GM12878 (cell line): ENCODE measurements at regions not wholly inside any gene's neighbourhood (a gene's known extent, or its start where the extent isn't known, plus 50 kb on each side); places are given as distances from the start of the nearest gene placed in this dataset.

Experiments used
- ATAC-seq: fragments of 200-7000 bp; cut with Tn5 transposase; 3 replicates; pipeline ENCODE4 v1.9.1; 2020; ENCODE audit warnings: mild to moderate bottlenecking, moderate library complexity
- BruUV-seq: library from RNA; stranded (reverse); fragments of 400-500 nt; replicated peaks from 2 replicates; lab custom pipeline; 2021; lab: Mats Ljungman, UMichigan
- CTCF ChIA-PET: fragments of 300-600 bp; sonication (Branson Sonifier 250); formaldehyde crosslinking; extraction: SDS; loops from one replicate; lab custom pipeline; 2021; ENCODE audit warnings: inconsistent platforms; lab: Yijun Ruan, JAX
- POLR2A ChIA-PET: fragments of 350-600 bp; formaldehyde crosslinking; extraction: SDS; loops from one replicate; lab custom pipeline; 2021; ENCODE audit warnings: inconsistent platforms; lab: Charles Lee
- RAD21 ChIA-PET: fragments of 300-600 bp; sonication (Branson Sonifier 250); formaldehyde crosslinking; loops from one replicate; lab custom pipeline; 2023; ENCODE audit warnings: antibody characterized with exemption; ENCODE audit not compliant: unreplicated experiment; lab: Charles Lee
- SMC1A ChIA-PET: fragments of 300-600 bp; sonication (Branson Sonifier 250); formaldehyde crosslinking; loops from one replicate; lab custom pipeline; 2023; ENCODE audit not compliant: unreplicated experiment, uncharacterized antibody; lab: Charles Lee
- DNase-seq: peaks from one replicate; pipeline ENCODE4 v3.0.0-alpha.2; 2011; ENCODE audit warnings: low read depth, low spot score
- FAIRE-seq: peaks from 3 replicates; lab custom pipeline; 2011; peaks lifted over from hg19 to GRCh38; lab: Jason Lieb, UNC
- H2AFZ ChIP-seq: 2 replicates; pipeline ENCODE4 v1.6.0; 2011; ENCODE audit warnings: low read depth, low read length, control low read depth; ENCODE audit not compliant: control insufficient read depth
- H3K27ac ChIP-seq: 2 replicates; pipeline ENCODE4 v1.5.1; 2011; ENCODE audit warnings: control low read depth; ENCODE audit not compliant: control insufficient read depth, insufficient read depth
- H3K27me3 ChIP-seq, 2 experiments: replicated peaks in 1 of 2; 2 replicates each; pipeline versions ENCODE4 v1.6.0 to v1.6.1; 2011; ENCODE audit warnings: low read length in 1 of 2; ENCODE audit not compliant: control insufficient read depth in 2 of 2, insufficient read depth in 2 of 2
- H3K36me3 ChIP-seq, 2 experiments: 2 replicates each; pipeline ENCODE4 v1.5.1; 2011; ENCODE audit warnings: low read length in 1 of 2; ENCODE audit not compliant: control insufficient read depth in 2 of 2, insufficient read depth in 2 of 2
- H3K4me1 ChIP-seq: 2 replicates; pipeline ENCODE4 v1.6.1; 2011; ENCODE audit warnings: mild to moderate bottlenecking, low read length, moderate library complexity, mixed read lengths; ENCODE audit not compliant: control insufficient read depth, insufficient read depth
- H3K4me2 ChIP-seq: 2 replicates; pipeline ENCODE4 v1.6.0; 2011; ENCODE audit warnings: control low read depth; ENCODE audit not compliant: control insufficient read depth, insufficient read depth
- H3K4me3 ChIP-seq: fragments of 200-600 bp; sonication (generic); 2 replicates; pipeline ENCODE4 v1.5.1; 2016
- H3K79me2 ChIP-seq: 2 replicates; pipeline ENCODE4 v1.6.0; 2011; ENCODE audit warnings: low read length; ENCODE audit not compliant: control insufficient read depth, insufficient read depth
- H3K9ac ChIP-seq: 2 replicates; pipeline ENCODE4 v1.8.0; 2011; ENCODE audit warnings: low read length, control low read depth, mixed read lengths; ENCODE audit not compliant: control insufficient read depth, insufficient read depth
- H3K9me3 ChIP-seq: replicated peaks from 3 replicates; pipeline ENCODE4 v1.5.1; 2011; ENCODE audit warnings: mild to moderate bottlenecking, low read length; ENCODE audit not compliant: control insufficient read depth, insufficient read depth
- H4K20me1 ChIP-seq: 2 replicates; pipeline ENCODE4 v1.6.0; 2011; ENCODE audit not compliant: control insufficient read depth, insufficient read depth
- RUNX3 ChIP-seq: IDR thresholded peaks from 2 replicates; pipeline ENCODE4 v1.6.1; 2012; ENCODE audit warnings: low read length, inconsistent platforms
- WGBS: methylation state at CpG from one replicate; pipeline ENCODE4 v1.1.6; 2016; ENCODE audit warnings: low lambda C conversion rate; ENCODE audit not compliant: insufficient replicate concordance, insufficient coverage; ENCODE audit errors: missing lambda C conversion rate; 5-methylcytosine and 5-hydroxymethylcytosine counted together
- in situ Hi-C: fragments of 300-500 bp; cut with MboI; formaldehyde crosslinking; loops from 9 replicates; pipeline ENCODE4 v1.14.3; 2018; ENCODE audit warnings: mixed read lengths
- intact Hi-C: fragments of 100-400 bp; cut with micrococcal nuclease; formaldehyde crosslinking; loops from one replicate; pipeline ENCODE4 v1.14.2; 2022; ENCODE audit not compliant: unreplicated experiment
- TF ChIP-seq, protein P1 (sequence below): IDR thresholded peaks from 2 replicates; pipeline ENCODE4 v1.6.1; 2012; ENCODE audit warnings: improper control_type of control experiment, low read depth, low read length; ENCODE audit not compliant: insufficient replicate concordance

DNA sequence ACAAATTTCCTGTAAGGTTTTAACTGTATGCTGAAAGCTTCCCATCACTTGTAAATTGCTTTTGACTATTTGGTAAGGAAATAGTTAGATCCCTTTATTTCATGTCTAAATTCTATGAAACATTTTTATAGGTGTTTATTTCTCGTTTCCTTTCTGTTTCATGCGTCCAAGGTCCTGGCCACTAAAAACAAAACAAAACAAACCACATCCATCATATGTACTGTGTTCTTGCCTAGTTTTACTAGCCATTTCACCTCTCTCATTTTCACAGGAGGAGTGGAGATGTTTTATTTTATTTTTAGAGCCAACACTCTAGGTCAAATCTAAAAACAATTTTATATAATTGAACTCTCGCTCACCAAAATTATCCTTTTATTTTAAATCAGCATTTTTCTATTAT lies 375.2 kb upstream of the CTSO start:
- TF ChIP-seq, protein P1, sequence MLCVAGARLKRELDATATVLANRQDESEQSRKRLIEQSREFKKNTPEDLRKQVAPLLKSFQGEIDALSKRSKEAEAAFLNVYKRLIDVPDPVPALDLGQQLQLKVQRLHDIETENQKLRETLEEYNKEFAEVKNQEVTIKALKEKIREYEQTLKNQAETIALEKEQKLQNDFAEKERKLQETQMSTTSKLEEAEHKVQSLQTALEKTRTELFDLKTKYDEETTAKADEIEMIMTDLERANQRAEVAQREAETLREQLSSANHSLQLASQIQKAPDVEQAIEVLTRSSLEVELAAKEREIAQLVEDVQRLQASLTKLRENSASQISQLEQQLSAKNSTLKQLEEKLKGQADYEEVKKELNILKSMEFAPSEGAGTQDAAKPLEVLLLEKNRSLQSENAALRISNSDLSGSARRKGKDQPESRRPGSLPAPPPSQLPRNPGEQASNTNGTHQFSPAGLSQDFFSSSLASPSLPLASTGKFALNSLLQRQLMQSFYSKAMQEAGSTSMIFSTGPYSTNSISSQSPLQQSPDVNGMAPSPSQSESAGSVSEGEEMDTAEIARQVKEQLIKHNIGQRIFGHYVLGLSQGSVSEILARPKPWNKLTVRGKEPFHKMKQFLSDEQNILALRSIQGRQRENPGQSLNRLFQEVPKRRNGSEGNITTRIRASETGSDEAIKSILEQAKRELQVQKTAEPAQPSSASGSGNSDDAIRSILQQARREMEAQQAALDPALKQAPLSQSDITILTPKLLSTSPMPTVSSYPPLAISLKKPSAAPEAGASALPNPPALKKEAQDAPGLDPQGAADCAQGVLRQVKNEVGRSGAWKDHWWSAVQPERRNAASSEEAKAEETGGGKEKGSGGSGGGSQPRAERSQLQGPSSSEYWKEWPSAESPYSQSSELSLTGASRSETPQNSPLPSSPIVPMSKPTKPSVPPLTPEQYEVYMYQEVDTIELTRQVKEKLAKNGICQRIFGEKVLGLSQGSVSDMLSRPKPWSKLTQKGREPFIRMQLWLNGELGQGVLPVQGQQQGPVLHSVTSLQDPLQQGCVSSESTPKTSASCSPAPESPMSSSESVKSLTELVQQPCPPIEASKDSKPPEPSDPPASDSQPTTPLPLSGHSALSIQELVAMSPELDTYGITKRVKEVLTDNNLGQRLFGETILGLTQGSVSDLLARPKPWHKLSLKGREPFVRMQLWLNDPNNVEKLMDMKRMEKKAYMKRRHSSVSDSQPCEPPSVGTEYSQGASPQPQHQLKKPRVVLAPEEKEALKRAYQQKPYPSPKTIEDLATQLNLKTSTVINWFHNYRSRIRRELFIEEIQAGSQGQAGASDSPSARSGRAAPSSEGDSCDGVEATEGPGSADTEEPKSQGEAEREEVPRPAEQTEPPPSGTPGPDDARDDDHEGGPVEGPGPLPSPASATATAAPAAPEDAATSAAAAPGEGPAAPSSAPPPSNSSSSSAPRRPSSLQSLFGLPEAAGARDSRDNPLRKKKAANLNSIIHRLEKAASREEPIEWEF = no peak
- peak; percentile 28; the same call in 1 of the 2 replicates for TF ChIP-seq RUNX3
- Histone ChIP-seq H3K27ac (no peak overlapping the region), H3K79me2 (no peaks in the 10 kb centered on the region), H3K36me3 (no peaks in the 10 kb centered on the region), H3K9ac (no peak overlapping the region), H3K9me3 (no peaks in the 10 kb centered on the region), H3K4me3 (no peak overlapping the region), H3K4me2 (no peak overlapping the region), H3K4me1 (no peaks in the 10 kb centered on the region), H2AFZ (no peak overlapping the region), H3K27me3 (no peaks in the 10 kb centered on the region), H4K20me1 (no peaks in the 10 kb centered on the region)
- ChIA-PET CTCF (interaction anchor here (0.6 to 1.3 kb wide), 4 partner anchors 20 to 216 kb away, joined by 3 to 5 read pairs (median 4); no protein-coding TSS in a partner anchor), POLR2A (no interaction called here), RAD21 (no interaction called here), SMC1A (no interaction called here)
- in situ Hi-C loops (no loop called here), intact Hi-C loops (no loop called here)
- FAIRE-seq = no peak
- peak; percentile 51; the same call in 2 of the 3 replicates for ATAC-seq
- 28% methylated on average over 3 of the region's 3 CpGs for WGBS
- no peak for DNase-seq
- BruUV-seq = no TSS peak
